ENCODE measurements at regions not wholly inside any gene's neighbourhood (a gene's known extent, or its start where the extent isn't known, plus 50 kb on each side); places are given as distances from the start of the nearest gene placed in this dataset.

- in situ Hi-C loops (cut with MboI), result loop anchor here (10.0 to 25.0 kb wide), 2 partner anchors 787 to 915 kb away; no protein-coding TSS in a partner anchor
- no TSS peak for BruUV-seq (replicated peaks)
- TF ChIP-seq PRDM15 (CRISPR knock-in tag; IDR thresholded peaks at IDR 0.05), result no peak
- TF ChIP-seq CHD2 (IDR thresholded peaks at IDR 0.05; ENCODE audit: borderline replicate concordance, low read depth, low read length), result no peak
- no peak for TF ChIP-seq FOXK2 (IDR thresholded peaks at IDR 0.05)
- TF ChIP-seq ZSCAN29 (IDR thresholded peaks at IDR 0.05), result no peak
- no peak for TF ChIP-seq CREM (IDR thresholded peaks at IDR 0.05; ENCODE audit: low read depth)
- no peak for TF ChIP-seq CHD1 (IDR thresholded peaks at IDR 0.05; ENCODE audit: low read depth, low read length)
- TF ChIP-seq, protein P1, sequence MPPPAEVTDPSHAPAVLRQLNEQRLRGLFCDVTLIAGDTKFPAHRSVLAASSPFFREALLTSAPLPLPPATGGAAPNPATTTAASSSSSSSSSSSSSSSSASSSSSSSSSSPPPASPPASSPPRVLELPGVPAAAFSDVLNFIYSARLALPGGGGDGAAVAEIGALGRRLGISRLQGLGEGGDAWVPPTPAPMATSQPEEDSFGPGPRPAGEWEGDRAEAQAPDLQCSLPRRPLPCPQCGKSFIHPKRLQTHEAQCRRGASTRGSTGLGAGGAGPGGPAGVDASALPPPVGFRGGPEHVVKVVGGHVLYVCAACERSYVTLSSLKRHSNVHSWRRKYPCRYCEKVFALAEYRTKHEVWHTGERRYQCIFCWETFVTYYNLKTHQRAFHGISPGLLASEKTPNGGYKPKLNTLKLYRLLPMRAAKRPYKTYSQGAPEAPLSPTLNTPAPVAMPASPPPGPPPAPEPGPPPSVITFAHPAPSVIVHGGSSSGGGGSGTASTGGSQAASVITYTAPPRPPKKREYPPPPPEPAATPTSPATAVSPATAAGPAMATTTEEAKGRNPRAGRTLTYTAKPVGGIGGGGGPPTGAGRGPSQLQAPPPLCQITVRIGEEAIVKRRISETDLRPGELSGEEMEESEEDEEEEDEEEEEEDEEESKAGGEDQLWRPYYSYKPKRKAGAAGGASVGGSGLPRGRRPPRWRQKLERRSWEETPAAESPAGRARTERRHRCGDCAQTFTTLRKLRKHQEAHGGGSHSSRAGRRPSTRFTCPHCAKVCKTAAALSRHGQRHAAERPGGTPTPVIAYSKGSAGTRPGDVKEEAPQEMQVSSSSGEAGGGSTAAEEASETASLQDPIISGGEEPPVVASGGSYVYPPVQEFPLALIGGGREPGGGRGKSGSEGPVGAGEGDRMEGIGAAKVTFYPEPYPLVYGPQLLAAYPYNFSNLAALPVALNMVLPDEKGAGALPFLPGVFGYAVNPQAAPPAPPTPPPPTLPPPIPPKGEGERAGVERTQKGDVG (CRISPR knock-in tag; IDR thresholded peaks at IDR 0.05), result no peak
- no peak for TF ChIP-seq SKIL (IDR thresholded peaks at IDR 0.05; ENCODE audit: low read depth, poor library complexity, severe bottlenecking)
- TF ChIP-seq MAX (IDR thresholded peaks at IDR 0.05; ENCODE audit: low read depth, low read length), result no peak
- no peak for TF ChIP-seq TARDBP (IDR thresholded peaks at IDR 0.05; ENCODE audit: borderline replicate concordance)
- TF ChIP-seq SP1 (IDR thresholded peaks at IDR 0.05; ENCODE audit: low read depth, low read length), result no peak
- TF ChIP-seq TBL1XR1 (IDR thresholded peaks at IDR 0.05; ENCODE audit: low read depth, low read length), result no peak
- no peak for TF ChIP-seq CREB1 (IDR thresholded peaks at IDR 0.05; ENCODE audit: low read depth)
- TF ChIP-seq, protein P2, sequence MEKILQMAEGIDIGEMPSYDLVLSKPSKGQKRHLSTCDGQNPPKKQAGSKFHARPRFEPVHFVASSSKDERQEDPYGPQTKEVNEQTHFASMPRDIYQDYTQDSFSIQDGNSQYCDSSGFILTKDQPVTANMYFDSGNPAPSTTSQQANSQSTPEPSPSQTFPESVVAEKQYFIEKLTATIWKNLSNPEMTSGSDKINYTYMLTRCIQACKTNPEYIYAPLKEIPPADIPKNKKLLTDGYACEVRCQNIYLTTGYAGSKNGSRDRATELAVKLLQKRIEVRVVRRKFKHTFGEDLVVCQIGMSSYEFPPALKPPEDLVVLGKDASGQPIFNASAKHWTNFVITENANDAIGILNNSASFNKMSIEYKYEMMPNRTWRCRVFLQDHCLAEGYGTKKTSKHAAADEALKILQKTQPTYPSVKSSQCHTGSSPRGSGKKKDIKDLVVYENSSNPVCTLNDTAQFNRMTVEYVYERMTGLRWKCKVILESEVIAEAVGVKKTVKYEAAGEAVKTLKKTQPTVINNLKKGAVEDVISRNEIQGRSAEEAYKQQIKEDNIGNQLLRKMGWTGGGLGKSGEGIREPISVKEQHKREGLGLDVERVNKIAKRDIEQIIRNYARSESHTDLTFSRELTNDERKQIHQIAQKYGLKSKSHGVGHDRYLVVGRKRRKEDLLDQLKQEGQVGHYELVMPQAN (conservative IDR thresholded peaks at IDR 0.05), result no peak
- TF ChIP-seq RUNX3 (IDR thresholded peaks at IDR 0.05; ENCODE audit: low read length), result no peak
Observed at GRCh38 chr5:82649943-82650342, 371.8 kb upstream of the RPS23 start.

More at GRCh38 chr5:82649943-82650342, 371.8 kb upstream of the RPS23 start:
- 17% methylated on average over 3 of the region's 3 CpGs for WGBS (ENCODE audit: insufficient coverage, insufficient replicate concordance, low lambda C conversion rate, missing lambda C conversion rate)
- FAIRE-seq, result no peak
- Histone ChIP-seq H3K27me3 (replicated peaks in 1 of 2; ENCODE audit: control insufficient read depth in 2 of 2, insufficient read depth in 2 of 2, low read length in 1 of 2) (no peaks in the 10 kb centered on the region; a peak in 1 of 4 replicates), H3K4me1 (ENCODE audit: control insufficient read depth, insufficient read depth, low read length) (no peaks in the 10 kb centered on the region), H3K27ac (ENCODE audit: control insufficient read depth, insufficient read depth) (no peak overlapping the region), H3K4me3 (no peak overlapping the region), H3K9me3 (replicated peaks; ENCODE audit: control insufficient read depth, insufficient read depth, low read length) (no peaks in the 10 kb centered on the region), H3K4me2 (ENCODE audit: control insufficient read depth, insufficient read depth) (no peak overlapping the region), H3K79me2 (ENCODE audit: control insufficient read depth, insufficient read depth, low read length) (no peaks in the 10 kb centered on the region), H2AFZ (ENCODE audit: control insufficient read depth, low read depth, low read length) (no peak overlapping the region), H4K20me1 (ENCODE audit: control insufficient read depth, insufficient read depth) (no peaks in the 10 kb centered on the region), H3K9ac (ENCODE audit: control insufficient read depth, insufficient read depth, low read length) (no peak overlapping the region), H3K36me3 (ENCODE audit: control insufficient read depth in 2 of 2, insufficient read depth in 2 of 2, low read length in 1 of 2) (no peaks in the 10 kb centered on the region)
- intact Hi-C loops (cut with micrococcal nuclease; ENCODE audit: unreplicated experiment), result no loop called here
- CTCF ChIA-PET, result interaction anchor here (1.5 kb wide), 1 partner anchor 8 kb away, joined by 7 read pairs; no protein-coding TSS in a partner anchor
- RAD21 ChIA-PET (ENCODE audit: unreplicated experiment), result no interaction called here
- POLR2A ChIA-PET, result no interaction called here
- SMC1A ChIA-PET (ENCODE audit: uncharacterized antibody, unreplicated experiment), result no interaction called here
- DNase-seq (ENCODE audit: low read depth, low spot score), result no peak
- no peak for ATAC-seq

All from GM12878 (cell line).